ENCODE measurements at regions not wholly inside any gene's neighbourhood (a gene's known extent, or its start where the extent isn't known, plus 50 kb on each side); places are given as distances from the start of the nearest gene placed in this dataset.

- Histone ChIP-seq H3K27me3 (ENCODE audit: insufficient read depth, low read length) (no peaks in the 10 kb centered on the region), H4K20me1 (ENCODE audit: insufficient read depth, low read length) (no peaks in the 10 kb centered on the region), H3K4me1 (ENCODE audit: insufficient read depth, low read length) (no peaks in the 10 kb centered on the region), H3K27ac (ENCODE audit: low read depth, low read length) (no peak overlapping the region), H3K4me3 (ENCODE audit: insufficient read depth, low read depth, low read length) (no peak overlapping the region), H3K4me2 (ENCODE audit: low read length) (no peak overlapping the region), H3K9me3 (ENCODE audit: insufficient read depth, low read depth, low read length) (no peaks in the 10 kb centered on the region), H3K79me2 (ENCODE audit: insufficient read depth, low read length) (no peaks in the 10 kb centered on the region), H2AFZ (ENCODE audit: low read depth, low read length) (no peak overlapping the region), H3K9ac (ENCODE audit: low read length) (no peak overlapping the region), H3K36me3 (ENCODE audit: insufficient read depth, low read length) (no peaks in the 10 kb centered on the region)
- no peaks in the 10 kb centered on the region for H3K27me3 Mint-ChIP-seq (ENCODE audit: low read depth, unreplicated experiment)
- H3K4me1 Mint-ChIP-seq (ENCODE audit: low read depth, unreplicated experiment) = peaks cover 2% of the 10 kb centered on the region
- no peak for FAIRE-seq
- no peaks in the 10 kb centered on the region for H3K36me3 Mint-ChIP-seq (ENCODE audit: low read depth, unreplicated experiment)
- DNase-seq (ENCODE audit: low read depth) = no peak
- TF ChIP-seq EZH2 (IDR thresholded peaks at IDR 0.05; ENCODE audit: insufficient read depth, low read length) = no peak
- TF ChIP-seq CTCF (IDR thresholded peaks at IDR 0.05; ENCODE audit: insufficient read depth, low read depth, low read length) = no peak
- H3K9me3 Mint-ChIP-seq (ENCODE audit: unreplicated experiment) = no peaks in the 10 kb centered on the region
- no peak overlapping the region for H3K27ac Mint-ChIP-seq (ENCODE audit: unreplicated experiment)
- H3K4me3 Mint-ChIP-seq (ENCODE audit: unreplicated experiment) = no peak overlapping the region
Measured at GRCh38 chr12:91333966-91334365, 151.3 kb upstream of the DCN start.

GRCh38 chr12:91332302-91332701 is 149.7 kb upstream of the DCN start:
- no peak for FAIRE-seq
- TF ChIP-seq EZH2 (IDR thresholded peaks at IDR 0.05; ENCODE audit: insufficient read depth, low read length) (no peak), CTCF (IDR thresholded peaks at IDR 0.05; ENCODE audit: insufficient read depth, low read depth, low read length) (no peak)
- H3K27ac Mint-ChIP-seq (ENCODE audit: unreplicated experiment) = no peak overlapping the region

GRCh38 chr12:91331371-91331770 is 148.8 kb upstream of the DCN start:
- no peak for DNase-seq (ENCODE audit: low read depth)
- Mint-ChIP-seq H3K36me3 (ENCODE audit: low read depth, unreplicated experiment) (no peaks in the 10 kb centered on the region), H3K9me3 (ENCODE audit: unreplicated experiment) (no peaks in the 10 kb centered on the region), H3K4me3 (ENCODE audit: unreplicated experiment) (no peak overlapping the region), H3K27me3 (ENCODE audit: low read depth, unreplicated experiment) (no peaks in the 10 kb centered on the region), H3K27ac (ENCODE audit: unreplicated experiment) (no peak overlapping the region), H3K4me1 (ENCODE audit: low read depth, unreplicated experiment) (peaks cover 2% of the 10 kb centered on the region)
- no peaks in the 10 kb centered on the region for H3K27me3 ChIP-seq (ENCODE audit: insufficient read depth, low read length)
- H3K4me1 ChIP-seq (ENCODE audit: insufficient read depth, low read length) = peaks cover 6% of the 10 kb centered on the region
- no peaks in the 10 kb centered on the region for H4K20me1 ChIP-seq (ENCODE audit: insufficient read depth, low read length)
- no peak overlapping the region for H3K27ac ChIP-seq (ENCODE audit: low read depth, low read length)
- no peaks in the 10 kb centered on the region for H3K79me2 ChIP-seq (ENCODE audit: insufficient read depth, low read length)
- no peaks in the 10 kb centered on the region for H3K9me3 ChIP-seq (ENCODE audit: insufficient read depth, low read depth, low read length)
- peak; percentile 41 for FAIRE-seq
- TF ChIP-seq EZH2 (IDR thresholded peaks at IDR 0.05; ENCODE audit: insufficient read depth, low read length) (no peak), CTCF (IDR thresholded peaks at IDR 0.05; ENCODE audit: insufficient read depth, low read depth, low read length) (no peak)
- no peak overlapping the region for H3K4me2 ChIP-seq (ENCODE audit: low read length)
- H3K9ac ChIP-seq (ENCODE audit: low read length) = no peak overlapping the region
- no peak overlapping the region for H3K4me3 ChIP-seq (ENCODE audit: insufficient read depth, low read depth, low read length)
- no peak overlapping the region for H2AFZ ChIP-seq (ENCODE audit: low read depth, low read length)
- no peaks in the 10 kb centered on the region for H3K36me3 ChIP-seq (ENCODE audit: insufficient read depth, low read length)

More at GRCh38 chr12:91332302-91332701, 149.7 kb upstream of the DCN start:
- H3K4me2 ChIP-seq (ENCODE audit: low read length) = no peak overlapping the region
- no peaks in the 10 kb centered on the region for H3K9me3 ChIP-seq (ENCODE audit: insufficient read depth, low read depth, low read length)
- H3K4me3 Mint-ChIP-seq (ENCODE audit: unreplicated experiment) = no peak overlapping the region
- H3K9me3 Mint-ChIP-seq (ENCODE audit: unreplicated experiment) = no peaks in the 10 kb centered on the region
- H4K20me1 ChIP-seq (ENCODE audit: insufficient read depth, low read length) = no peaks in the 10 kb centered on the region
- no peaks in the 10 kb centered on the region for H3K27me3 Mint-ChIP-seq (ENCODE audit: low read depth, unreplicated experiment)
- H2AFZ ChIP-seq (ENCODE audit: low read depth, low read length) = no peak overlapping the region
- peaks cover 6% of the 10 kb centered on the region for H3K4me1 ChIP-seq (ENCODE audit: insufficient read depth, low read length)
- H3K36me3 Mint-ChIP-seq (ENCODE audit: low read depth, unreplicated experiment) = no peaks in the 10 kb centered on the region
- no peak overlapping the region for H3K27ac ChIP-seq (ENCODE audit: low read depth, low read length)
- no peak overlapping the region for H3K4me3 ChIP-seq (ENCODE audit: insufficient read depth, low read depth, low read length)
- H3K4me1 Mint-ChIP-seq (ENCODE audit: low read depth, unreplicated experiment) = peaks cover 2% of the 10 kb centered on the region
- DNase-seq (ENCODE audit: low read depth) = no peak
- no peaks in the 10 kb centered on the region for H3K27me3 ChIP-seq (ENCODE audit: insufficient read depth, low read length)
- H3K79me2 ChIP-seq (ENCODE audit: insufficient read depth, low read length) = no peaks in the 10 kb centered on the region
- no peaks in the 10 kb centered on the region for H3K36me3 ChIP-seq (ENCODE audit: insufficient read depth, low read length)
- no peak overlapping the region for H3K9ac ChIP-seq (ENCODE audit: low read length)
